GM23338 (cell line): ENCODE measurements at regions not wholly inside any gene's neighbourhood (a gene's known extent, or its start where the extent isn't known, plus 50 kb on each side); places are given as distances from the start of the nearest gene placed in this dataset.

Experiments
- CREB1 ChIP-seq: fragments of 250-450 bp; sonication (Bioruptor Pico); IDR thresholded peaks from 2 replicates; pipeline ENCODE4 v1.5.0; 2020; ENCODE audit warnings: low read depth, mild to moderate bottlenecking, moderate library complexity
- EZH2 ChIP-seq: fragments of 200-600 bp; sonication (generic); IDR thresholded peaks from one replicate; pipeline ENCODE4 v1.8.0; 2017; ENCODE audit warnings: antibody characterized with exemption, mild to moderate bottlenecking, low read depth; ENCODE audit not compliant: unreplicated experiment
- EZH2phosphoT487 ChIP-seq: fragments of 200-600 bp; sonication (generic); IDR thresholded peaks from one replicate; pipeline ENCODE4 v1.8.1; 2018; ENCODE audit warnings: antibody characterized with exemption; ENCODE audit not compliant: unreplicated experiment
- JUNB ChIP-seq: IDR thresholded peaks from one replicate; pipeline ENCODE4 v1.6.1; 2016; ENCODE audit warnings: antibody characterized with exemption; ENCODE audit not compliant: unreplicated experiment
- NANOG ChIP-seq: IDR thresholded peaks from 2 replicates; pipeline ENCODE4 v1.6.1; 2016; ENCODE audit warnings: antibody characterized with exemption, borderline replicate concordance
- POLR2AphosphoS5 ChIP-seq: IDR thresholded peaks from 2 replicates; pipeline ENCODE4 v1.6.1; 2016; ENCODE audit warnings: antibody characterized with exemption, low read depth
- STAT1 ChIP-seq: IDR thresholded peaks from one replicate; pipeline ENCODE4 v1.6.1; 2016; ENCODE audit warnings: antibody characterized with exemption; ENCODE audit not compliant: unreplicated experiment
- ZNF114 ChIP-seq: fragments of 250-450 bp; sonication (Bioruptor Pico); IDR thresholded peaks from 2 replicates; pipeline ENCODE4 v1.5.0; 2020; ENCODE audit warnings: mild to moderate bottlenecking, moderate library complexity
- ZNF331 ChIP-seq: fragments of 250-450 bp; sonication (Bioruptor Pico); IDR thresholded peaks from 2 replicates; pipeline ENCODE4 v1.5.0; 2020; ENCODE audit warnings: low read depth, mild to moderate bottlenecking, moderate library complexity
- TF ChIP-seq, protein P1 (sequence below), 2 experiments: fragments of 200-600 bp in 1 of 2; sonication (generic) in 1 of 2; conservative IDR thresholded peaks; 2 replicates each; pipeline versions ENCODE4 v1.5.1 to v1.6.1; 2016 to 2017; ENCODE audit warnings: antibody characterized with exemption in 2 of 2, low read depth in 2 of 2, mild to moderate bottlenecking in 2 of 2, moderate library complexity in 1 of 2
- TF ChIP-seq, protein P2 (sequence below): IDR thresholded peaks from one replicate; pipeline ENCODE4 v1.6.1; 2018; ENCODE audit warnings: antibody characterized with exemption; ENCODE audit not compliant: unreplicated experiment
- TF ChIP-seq, protein P3 (sequence below): IDR thresholded peaks from 2 replicates; pipeline ENCODE4 v1.6.1; 2016; ENCODE audit warnings: antibody characterized with exemption
- TF ChIP-seq, protein P4 (sequence below): fragments of 250-450 bp; sonication (Bioruptor Pico); IDR thresholded peaks from 2 replicates; pipeline ENCODE4 v1.5.0; 2020; ENCODE audit warnings: mild to moderate bottlenecking, moderate library complexity

DNA sequence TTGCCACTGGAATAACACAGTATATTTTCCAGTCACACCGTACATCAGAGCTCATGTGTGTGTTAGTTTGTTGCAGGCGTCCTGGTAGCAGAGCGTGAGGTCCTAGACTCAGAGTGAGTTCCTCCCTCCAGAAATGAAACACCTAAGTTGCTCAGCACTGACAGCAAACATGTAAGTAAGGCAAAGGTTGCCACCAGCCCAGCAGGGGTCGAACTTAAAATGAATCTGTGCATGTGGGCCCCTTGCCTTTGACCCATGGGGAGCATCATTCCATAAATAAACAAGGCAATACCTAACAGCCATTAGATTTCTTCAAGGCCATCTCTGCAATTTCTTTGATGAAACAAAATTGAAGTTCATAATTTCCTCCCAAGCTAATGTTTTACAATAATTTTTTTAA is 125.3 kb upstream of the ERG start:
- TF ChIP-seq, protein P1, sequence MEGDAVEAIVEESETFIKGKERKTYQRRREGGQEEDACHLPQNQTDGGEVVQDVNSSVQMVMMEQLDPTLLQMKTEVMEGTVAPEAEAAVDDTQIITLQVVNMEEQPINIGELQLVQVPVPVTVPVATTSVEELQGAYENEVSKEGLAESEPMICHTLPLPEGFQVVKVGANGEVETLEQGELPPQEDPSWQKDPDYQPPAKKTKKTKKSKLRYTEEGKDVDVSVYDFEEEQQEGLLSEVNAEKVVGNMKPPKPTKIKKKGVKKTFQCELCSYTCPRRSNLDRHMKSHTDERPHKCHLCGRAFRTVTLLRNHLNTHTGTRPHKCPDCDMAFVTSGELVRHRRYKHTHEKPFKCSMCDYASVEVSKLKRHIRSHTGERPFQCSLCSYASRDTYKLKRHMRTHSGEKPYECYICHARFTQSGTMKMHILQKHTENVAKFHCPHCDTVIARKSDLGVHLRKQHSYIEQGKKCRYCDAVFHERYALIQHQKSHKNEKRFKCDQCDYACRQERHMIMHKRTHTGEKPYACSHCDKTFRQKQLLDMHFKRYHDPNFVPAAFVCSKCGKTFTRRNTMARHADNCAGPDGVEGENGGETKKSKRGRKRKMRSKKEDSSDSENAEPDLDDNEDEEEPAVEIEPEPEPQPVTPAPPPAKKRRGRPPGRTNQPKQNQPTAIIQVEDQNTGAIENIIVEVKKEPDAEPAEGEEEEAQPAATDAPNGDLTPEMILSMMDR (conservative IDR thresholded peaks at IDR 0.05; ENCODE audit: low read depth in 2 of 2): no peak
- TF ChIP-seq STAT1 (no peak), JUNB (no peak), EZH2 (no peak), CREB1 (CRISPR knock-in tag) (no peak), POLR2AphosphoS5 (no peak), EZH2phosphoT487 (no peak), ZNF114 (no peak), ZNF331 (no peak), NANOG (no peak)
- TF ChIP-seq, protein P2, sequence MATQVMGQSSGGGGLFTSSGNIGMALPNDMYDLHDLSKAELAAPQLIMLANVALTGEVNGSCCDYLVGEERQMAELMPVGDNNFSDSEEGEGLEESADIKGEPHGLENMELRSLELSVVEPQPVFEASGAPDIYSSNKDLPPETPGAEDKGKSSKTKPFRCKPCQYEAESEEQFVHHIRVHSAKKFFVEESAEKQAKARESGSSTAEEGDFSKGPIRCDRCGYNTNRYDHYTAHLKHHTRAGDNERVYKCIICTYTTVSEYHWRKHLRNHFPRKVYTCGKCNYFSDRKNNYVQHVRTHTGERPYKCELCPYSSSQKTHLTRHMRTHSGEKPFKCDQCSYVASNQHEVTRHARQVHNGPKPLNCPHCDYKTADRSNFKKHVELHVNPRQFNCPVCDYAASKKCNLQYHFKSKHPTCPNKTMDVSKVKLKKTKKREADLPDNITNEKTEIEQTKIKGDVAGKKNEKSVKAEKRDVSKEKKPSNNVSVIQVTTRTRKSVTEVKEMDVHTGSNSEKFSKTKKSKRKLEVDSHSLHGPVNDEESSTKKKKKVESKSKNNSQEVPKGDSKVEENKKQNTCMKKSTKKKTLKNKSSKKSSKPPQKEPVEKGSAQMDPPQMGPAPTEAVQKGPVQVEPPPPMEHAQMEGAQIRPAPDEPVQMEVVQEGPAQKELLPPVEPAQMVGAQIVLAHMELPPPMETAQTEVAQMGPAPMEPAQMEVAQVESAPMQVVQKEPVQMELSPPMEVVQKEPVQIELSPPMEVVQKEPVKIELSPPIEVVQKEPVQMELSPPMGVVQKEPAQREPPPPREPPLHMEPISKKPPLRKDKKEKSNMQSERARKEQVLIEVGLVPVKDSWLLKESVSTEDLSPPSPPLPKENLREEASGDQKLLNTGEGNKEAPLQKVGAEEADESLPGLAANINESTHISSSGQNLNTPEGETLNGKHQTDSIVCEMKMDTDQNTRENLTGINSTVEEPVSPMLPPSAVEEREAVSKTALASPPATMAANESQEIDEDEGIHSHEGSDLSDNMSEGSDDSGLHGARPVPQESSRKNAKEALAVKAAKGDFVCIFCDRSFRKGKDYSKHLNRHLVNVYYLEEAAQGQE: no peak
- TF ChIP-seq, protein P3, sequence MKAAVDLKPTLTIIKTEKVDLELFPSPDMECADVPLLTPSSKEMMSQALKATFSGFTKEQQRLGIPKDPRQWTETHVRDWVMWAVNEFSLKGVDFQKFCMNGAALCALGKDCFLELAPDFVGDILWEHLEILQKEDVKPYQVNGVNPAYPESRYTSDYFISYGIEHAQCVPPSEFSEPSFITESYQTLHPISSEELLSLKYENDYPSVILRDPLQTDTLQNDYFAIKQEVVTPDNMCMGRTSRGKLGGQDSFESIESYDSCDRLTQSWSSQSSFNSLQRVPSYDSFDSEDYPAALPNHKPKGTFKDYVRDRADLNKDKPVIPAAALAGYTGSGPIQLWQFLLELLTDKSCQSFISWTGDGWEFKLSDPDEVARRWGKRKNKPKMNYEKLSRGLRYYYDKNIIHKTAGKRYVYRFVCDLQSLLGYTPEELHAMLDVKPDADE: no peak
- TF ChIP-seq, protein P4, sequence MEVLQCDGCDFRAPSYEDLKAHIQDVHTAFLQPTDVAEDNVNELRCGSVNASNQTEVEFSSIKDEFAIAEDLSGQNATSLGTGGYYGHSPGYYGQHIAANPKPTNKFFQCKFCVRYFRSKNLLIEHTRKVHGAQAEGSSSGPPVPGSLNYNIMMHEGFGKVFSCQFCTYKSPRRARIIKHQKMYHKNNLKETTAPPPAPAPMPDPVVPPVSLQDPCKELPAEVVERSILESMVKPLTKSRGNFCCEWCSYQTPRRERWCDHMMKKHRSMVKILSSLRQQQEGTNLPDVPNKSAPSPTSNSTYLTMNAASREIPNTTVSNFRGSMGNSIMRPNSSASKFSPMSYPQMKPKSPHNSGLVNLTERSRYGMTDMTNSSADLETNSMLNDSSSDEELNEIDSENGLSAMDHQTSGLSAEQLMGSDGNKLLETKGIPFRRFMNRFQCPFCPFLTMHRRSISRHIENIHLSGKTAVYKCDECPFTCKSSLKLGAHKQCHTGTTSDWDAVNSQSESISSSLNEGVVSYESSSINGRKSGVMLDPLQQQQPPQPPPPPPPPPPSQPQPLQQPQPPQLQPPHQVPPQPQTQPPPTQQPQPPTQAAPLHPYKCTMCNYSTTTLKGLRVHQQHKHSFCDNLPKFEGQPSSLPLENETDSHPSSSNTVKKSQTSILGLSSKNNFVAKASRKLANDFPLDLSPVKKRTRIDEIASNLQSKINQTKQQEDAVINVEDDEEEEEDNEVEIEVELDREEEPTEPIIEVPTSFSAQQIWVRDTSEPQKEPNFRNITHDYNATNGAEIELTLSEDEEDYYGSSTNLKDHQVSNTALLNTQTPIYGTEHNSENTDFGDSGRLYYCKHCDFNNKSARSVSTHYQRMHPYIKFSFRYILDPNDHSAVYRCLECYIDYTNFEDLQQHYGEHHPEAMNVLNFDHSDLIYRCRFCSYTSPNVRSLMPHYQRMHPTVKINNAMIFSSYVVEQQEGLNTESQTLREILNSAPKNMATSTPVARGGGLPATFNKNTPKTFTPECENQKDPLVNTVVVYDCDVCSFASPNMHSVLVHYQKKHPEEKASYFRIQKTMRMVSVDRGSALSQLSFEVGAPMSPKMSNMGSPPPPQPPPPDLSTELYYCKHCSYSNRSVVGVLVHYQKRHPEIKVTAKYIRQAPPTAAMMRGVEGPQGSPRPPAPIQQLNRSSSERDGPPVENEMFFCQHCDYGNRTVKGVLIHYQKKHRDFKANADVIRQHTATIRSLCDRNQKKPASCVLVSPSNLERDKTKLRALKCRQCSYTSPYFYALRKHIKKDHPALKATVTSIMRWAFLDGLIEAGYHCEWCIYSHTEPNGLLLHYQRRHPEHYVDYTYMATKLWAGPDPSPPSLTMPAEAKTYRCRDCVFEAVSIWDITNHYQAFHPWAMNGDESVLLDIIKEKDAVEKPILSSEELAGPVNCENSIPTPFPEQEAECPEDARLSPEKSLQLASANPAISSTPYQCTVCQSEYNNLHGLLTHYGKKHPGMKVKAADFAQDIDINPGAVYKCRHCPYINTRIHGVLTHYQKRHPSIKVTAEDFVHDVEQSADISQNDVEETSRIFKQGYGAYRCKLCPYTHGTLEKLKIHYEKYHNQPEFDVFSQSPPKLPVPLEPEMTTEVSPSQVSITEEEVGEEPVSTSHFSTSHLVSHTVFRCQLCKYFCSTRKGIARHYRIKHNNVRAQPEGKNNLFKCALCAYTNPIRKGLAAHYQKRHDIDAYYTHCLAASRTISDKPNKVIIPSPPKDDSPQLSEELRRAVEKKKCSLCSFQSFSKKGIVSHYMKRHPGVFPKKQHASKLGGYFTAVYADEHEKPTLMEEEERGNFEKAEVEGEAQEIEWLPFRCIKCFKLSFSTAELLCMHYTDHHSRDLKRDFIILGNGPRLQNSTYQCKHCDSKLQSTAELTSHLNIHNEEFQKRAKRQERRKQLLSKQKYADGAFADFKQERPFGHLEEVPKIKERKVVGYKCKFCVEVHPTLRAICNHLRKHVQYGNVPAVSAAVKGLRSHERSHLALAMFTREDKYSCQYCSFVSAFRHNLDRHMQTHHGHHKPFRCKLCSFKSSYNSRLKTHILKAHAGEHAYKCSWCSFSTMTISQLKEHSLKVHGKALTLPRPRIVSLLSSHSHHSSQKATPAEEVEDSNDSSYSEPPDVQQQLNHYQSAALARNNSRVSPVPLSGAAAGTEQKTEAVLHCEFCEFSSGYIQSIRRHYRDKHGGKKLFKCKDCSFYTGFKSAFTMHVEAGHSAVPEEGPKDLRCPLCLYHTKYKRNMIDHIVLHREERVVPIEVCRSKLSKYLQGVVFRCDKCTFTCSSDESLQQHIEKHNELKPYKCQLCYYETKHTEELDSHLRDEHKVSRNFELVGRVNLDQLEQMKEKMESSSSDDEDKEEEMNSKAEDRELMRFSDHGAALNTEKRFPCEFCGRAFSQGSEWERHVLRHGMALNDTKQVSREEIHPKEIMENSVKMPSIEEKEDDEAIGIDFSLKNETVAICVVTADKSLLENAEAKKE (CRISPR knock-in tag): no peak
